Neural progenitor cell (in vitro differentiated cells): ENCODE measurements at regions not wholly inside any gene's neighbourhood (a gene's known extent, or its start where the extent isn't known, plus 50 kb on each side); places are given as distances from the start of the nearest gene placed in this dataset.

Source experiments
- DNase-seq: peaks from one replicate; pipeline ENCODE4 v3.0.0-alpha.2; 2016; ENCODE audit warnings: low spot score
- H2AFZ ChIP-seq: fragments of 200-600 bp; sonication (generic); replicated peaks from 2 replicates; pipeline ENCODE4 v1.6.1; 2016; ENCODE audit warnings: antibody characterized with exemption
- H3F3A ChIP-seq: fragments of 200-600 bp; sonication (generic); 2 replicates; pipeline ENCODE4 v1.6.1; 2016; ENCODE audit warnings: antibody characterized with exemption, low read depth
- H3K27ac ChIP-seq: fragments of 200-600 bp; sonication (generic); 2 replicates; pipeline ENCODE4 v1.5.1; 2016; ENCODE audit warnings: mild to moderate bottlenecking
- H3K27me3 ChIP-seq: fragments of 200-600 bp; sonication (generic); 2 replicates; pipeline ENCODE4 v1.6.1; 2016; ENCODE audit warnings: mild to moderate bottlenecking, moderate library complexity
- H3K36me3 ChIP-seq: fragments of 200-600 bp; sonication (generic); 2 replicates; pipeline ENCODE4 v1.5.1; 2016
- H3K4me1 ChIP-seq: fragments of 200-600 bp; sonication (generic); 2 replicates; pipeline ENCODE4 v1.6.1; 2016; ENCODE audit warnings: mixed run types
- H3K4me2 ChIP-seq: fragments of 200-600 bp; sonication (generic); 2 replicates; pipeline ENCODE4 v1.6.1; 2016
- H3K4me3 ChIP-seq: fragments of 200-600 bp; sonication (generic); 2 replicates; pipeline ENCODE4 v1.5.1; 2016
- H3K79me2 ChIP-seq: fragments of 200-600 bp; sonication (generic); 2 replicates; pipeline ENCODE4 v1.6.1; 2016; ENCODE audit warnings: low read depth
- H3K9ac ChIP-seq: fragments of 200-600 bp; sonication (generic); 2 replicates; pipeline ENCODE4 v1.6.1; 2016
- H3K9me3 ChIP-seq: fragments of 200-600 bp; sonication (generic); 2 replicates; pipeline ENCODE4 v1.5.1; 2016; ENCODE audit warnings: low read depth
- H4K20me1 ChIP-seq: fragments of 200-600 bp; sonication (generic); 2 replicates; pipeline ENCODE4 v1.6.1; 2016; ENCODE audit warnings: low read depth
- H3K27ac Mint-ChIP-seq: 3 replicates; pipeline ENCODE4 v1.8.0; 2021; ENCODE audit warnings: mixed read lengths
- H3K27me3 Mint-ChIP-seq: 2 replicates; pipeline ENCODE4 v1.8.0; 2022; ENCODE audit warnings: low read depth, mild to moderate bottlenecking, inconsistent platforms, moderate library complexity, mixed read lengths; ENCODE audit not compliant: insufficient read depth
- H3K36me3 Mint-ChIP-seq: 3 replicates; pipeline ENCODE4 v1.8.0; 2021; ENCODE audit warnings: mixed read lengths
- H3K4me1 Mint-ChIP-seq: 3 replicates; pipeline ENCODE4 v1.8.0; 2021; ENCODE audit warnings: mixed read lengths
- H3K4me3 Mint-ChIP-seq: 3 replicates; pipeline ENCODE4 v1.8.0; 2021; ENCODE audit warnings: mild to moderate bottlenecking, moderate library complexity, mixed read lengths
- H3K9me3 Mint-ChIP-seq: 3 replicates; pipeline ENCODE4 v1.8.0; 2020; ENCODE audit warnings: mixed read lengths
- CTCF ChIP-seq: fragments of 200-600 bp; sonication (generic); IDR thresholded peaks from 2 replicates; pipeline ENCODE4 v1.5.1; 2017; ENCODE audit warnings: antibody characterized with exemption, mild to moderate bottlenecking
- EZH2 ChIP-seq: fragments of 200-600 bp; sonication (generic); IDR thresholded peaks from 2 replicates; pipeline ENCODE4 v1.6.1; 2017; ENCODE audit warnings: antibody characterized with exemption, mild to moderate bottlenecking, moderate library complexity
- EZH2phosphoT487 ChIP-seq: fragments of 200-600 bp; sonication (generic); IDR thresholded peaks from 2 replicates; pipeline ENCODE4 v1.6.1; 2017; ENCODE audit warnings: antibody characterized with exemption

DNA sequence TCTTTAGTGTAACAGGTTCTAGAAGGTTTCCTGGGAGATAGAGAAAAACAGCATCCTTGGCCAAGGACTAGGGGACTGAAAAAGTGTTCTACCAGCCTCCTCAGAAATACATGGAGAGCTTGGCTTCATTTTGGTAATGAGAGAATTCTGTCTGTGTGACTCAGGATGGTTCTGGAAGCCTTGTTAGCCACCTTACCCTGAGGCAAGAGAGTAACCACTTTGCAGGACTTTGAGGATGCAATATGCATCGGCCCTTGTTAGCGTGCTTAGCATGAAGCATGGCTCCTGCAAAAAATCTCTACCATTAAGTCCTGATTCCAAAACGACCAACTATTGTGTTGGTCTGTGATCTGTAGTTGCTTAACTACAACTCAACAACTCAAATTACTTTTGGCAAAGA, 79.8 kb downstream of the C1QL2 start:
- H3K27ac ChIP-seq = no peak overlapping the region
- H3K9me3 Mint-ChIP-seq = no peaks in the 10 kb centered on the region
- H4K20me1 ChIP-seq = no peaks in the 10 kb centered on the region
- no peak overlapping the region for H3K4me2 ChIP-seq
- TF ChIP-seq EZH2 (no peak), EZH2phosphoT487 (no peak), CTCF (no peak)
- no peak overlapping the region for H2AFZ ChIP-seq
- no peak overlapping the region for H3K9ac ChIP-seq
- H3K9me3 ChIP-seq = no peaks in the 10 kb centered on the region
- H3K4me1 ChIP-seq = no peaks in the 10 kb centered on the region
- no peaks in the 10 kb centered on the region for H3K27me3 ChIP-seq
- H3K27me3 Mint-ChIP-seq = peaks cover 4% of the 10 kb centered on the region
- DNase-seq = no peak
- H3K4me3 ChIP-seq = no peak overlapping the region
- H3F3A ChIP-seq = no peaks in the 10 kb centered on the region
- no peaks in the 10 kb centered on the region for H3K4me1 Mint-ChIP-seq
- no peaks in the 10 kb centered on the region for H3K36me3 Mint-ChIP-seq
- H3K27ac Mint-ChIP-seq = no peak overlapping the region
- H3K79me2 ChIP-seq = no peaks in the 10 kb centered on the region
- no peak overlapping the region for H3K4me3 Mint-ChIP-seq
- H3K36me3 ChIP-seq = no peaks in the 10 kb centered on the region

- H3K27ac Mint-ChIP-seq = no peak overlapping the region
- peaks cover 5% of the 10 kb centered on the region for H3K27me3 Mint-ChIP-seq
Measured at GRCh38 chr2:119076713-119077112, 81.8 kb downstream of the C1QL2 start.

GRCh38 chr2:119073213-119073612, 85.3 kb downstream of the C1QL2 start:
- H3K4me1 Mint-ChIP-seq = no peaks in the 10 kb centered on the region
- H4K20me1 ChIP-seq = no peaks in the 10 kb centered on the region
- no peak overlapping the region for H3K4me3 ChIP-seq
- no peak overlapping the region for H3K27ac Mint-ChIP-seq
- no peaks in the 10 kb centered on the region for H3F3A ChIP-seq
- H3K4me3 Mint-ChIP-seq = no peak overlapping the region
- no peak for DNase-seq
- no peaks in the 10 kb centered on the region for H3K4me1 ChIP-seq
- no peaks in the 10 kb centered on the region for H3K9me3 Mint-ChIP-seq
- no peak overlapping the region for H2AFZ ChIP-seq
- no peak overlapping the region for H3K4me2 ChIP-seq
- no peaks in the 10 kb centered on the region for H3K27me3 ChIP-seq
- H3K36me3 Mint-ChIP-seq = no peaks in the 10 kb centered on the region
- peaks cover 5% of the 10 kb centered on the region for H3K27me3 Mint-ChIP-seq
- no peak overlapping the region for H3K9ac ChIP-seq
- H3K36me3 ChIP-seq = no peaks in the 10 kb centered on the region
- TF ChIP-seq CTCF (no peak), EZH2 (no peak), EZH2phosphoT487 (no peak)
- no peaks in the 10 kb centered on the region for H3K9me3 ChIP-seq
- H3K79me2 ChIP-seq = no peaks in the 10 kb centered on the region
- H3K27ac ChIP-seq = no peak overlapping the region

More at GRCh38 chr2:119076713-119077112, 81.8 kb downstream of the C1QL2 start:
- TF ChIP-seq EZH2 (no peak), EZH2phosphoT487 (no peak), CTCF (no peak)
- H3K36me3 Mint-ChIP-seq = no peaks in the 10 kb centered on the region
- Histone ChIP-seq H3K4me1 (no peaks in the 10 kb centered on the region), H3F3A (no peaks in the 10 kb centered on the region), H3K4me3 (no peak overlapping the region), H2AFZ (no peak overlapping the region), H3K4me2 (no peak overlapping the region), H4K20me1 (no peaks in the 10 kb centered on the region), H3K27me3 (no peaks in the 10 kb centered on the region), H3K9me3 (no peaks in the 10 kb centered on the region), H3K9ac (no peak overlapping the region), H3K36me3 (no peaks in the 10 kb centered on the region), H3K79me2 (no peaks in the 10 kb centered on the region), H3K27ac (no peak overlapping the region)
- H3K4me3 Mint-ChIP-seq = no peak overlapping the region
- no peaks in the 10 kb centered on the region for H3K9me3 Mint-ChIP-seq
- no peak for DNase-seq
- H3K4me1 Mint-ChIP-seq = no peaks in the 10 kb centered on the region

- H3K36me3 ChIP-seq = no peaks in the 10 kb centered on the region
- no peaks in the 10 kb centered on the region for H4K20me1 ChIP-seq
- Mint-ChIP-seq H3K36me3 (no peaks in the 10 kb centered on the region), H3K4me3 (no peak overlapping the region), H3K9me3 (no peaks in the 10 kb centered on the region), H3K4me1 (no peaks in the 10 kb centered on the region), H3K27me3 (peaks cover 3% of the 10 kb centered on the region), H3K27ac (no peak overlapping the region)
- H3K4me2 ChIP-seq = no peak overlapping the region
- no peak for TF ChIP-seq EZH2
- no peak for TF ChIP-seq EZH2phosphoT487
- TF ChIP-seq CTCF = no peak
- H3K27ac ChIP-seq = no peak overlapping the region
- no peak overlapping the region for H3K4me3 ChIP-seq
- H3K79me2 ChIP-seq = no peaks in the 10 kb centered on the region
- H3K9ac ChIP-seq = no peak overlapping the region
- H3K9me3 ChIP-seq = no peaks in the 10 kb centered on the region
- H3K27me3 ChIP-seq = no peaks in the 10 kb centered on the region
- H3F3A ChIP-seq = no peaks in the 10 kb centered on the region
- H2AFZ ChIP-seq = no peak overlapping the region
- no peaks in the 10 kb centered on the region for H3K4me1 ChIP-seq
- no peak for DNase-seq
Measured at GRCh38 chr2:119071476-119071875, 87.1 kb downstream of the C1QL2 start.
